ENCODE measurements at regions not wholly inside any gene's neighbourhood (a gene's known extent, or its start where the extent isn't known, plus 50 kb on each side); places are given as distances from the start of the nearest gene placed in this dataset.

GRCh38 chr1:227369102-227369760, 50.9 kb upstream of the CDC42BPA start:
- TF ChIP-seq POLR2A (IDR thresholded peaks at IDR 0.05) (no peak), CTCF (IDR thresholded peaks at IDR 0.05) (no peak), EP300 (IDR thresholded peaks at IDR 0.05) (no peak)

Measured in stomach (tissue), 4 donors.